H9 (cell line): ENCODE measurements at regions not wholly inside any gene's neighbourhood (a gene's known extent, or its start where the extent isn't known, plus 50 kb on each side); places are given as distances from the start of the nearest gene placed in this dataset.

ENCODE experiments used
- DNase-seq: peaks from one replicate; pipeline ENCODE4 v3.0.0-alpha.2; 2017
- H2AFZ ChIP-seq: one replicate; pipeline ENCODE4 v1.6.1; 2013; ENCODE audit warnings: mild to moderate bottlenecking, low read length, control low read depth, moderate library complexity
- H2AK5ac ChIP-seq: 2 replicates; pipeline ENCODE4 v1.6.1; 2013; ENCODE audit warnings: low read length, control low read depth, mixed read lengths; ENCODE audit not compliant: insufficient read length
- H2BK120ac ChIP-seq: one replicate; pipeline ENCODE4 v1.6.1; 2013; ENCODE audit warnings: low read depth, mild to moderate bottlenecking, low read length, control low read depth, inconsistent platforms; ENCODE audit not compliant: poor library complexity, severe bottlenecking
- H2BK12ac ChIP-seq: 2 replicates; pipeline ENCODE4 v1.6.1; 2013; ENCODE audit warnings: low read length, control low read depth, mixed read lengths, low read depth; ENCODE audit not compliant: insufficient read length
- H2BK15ac ChIP-seq: 2 replicates; pipeline ENCODE4 v1.6.1; 2013; ENCODE audit warnings: low read depth, low read length, control low read depth
- H2BK20ac ChIP-seq: one replicate; pipeline ENCODE4 v1.6.1; 2013; ENCODE audit warnings: low read depth, mild to moderate bottlenecking, low read length, control low read depth, inconsistent platforms; ENCODE audit not compliant: poor library complexity, severe bottlenecking
- H2BK5ac ChIP-seq: 2 replicates; pipeline ENCODE4 v1.6.1; 2013; ENCODE audit warnings: low read length, control low read depth, mixed read lengths; ENCODE audit not compliant: insufficient read length
- H3K14ac ChIP-seq: 2 replicates; pipeline ENCODE4 v1.6.1; 2013; ENCODE audit warnings: low read length, control low read depth; ENCODE audit not compliant: insufficient read depth
- H3K18ac ChIP-seq: 2 replicates; pipeline ENCODE4 v1.6.1; 2013; ENCODE audit warnings: low read depth, mild to moderate bottlenecking, mixed read lengths, low read length, control low read depth; ENCODE audit not compliant: insufficient read length
- H3K23ac ChIP-seq: 2 replicates; pipeline ENCODE4 v1.6.1; 2013; ENCODE audit warnings: low read length, control low read depth, mixed read lengths, low read depth; ENCODE audit not compliant: insufficient read length
- H3K23me2 ChIP-seq: 2 replicates; pipeline ENCODE4 v1.6.1; 2013; ENCODE audit warnings: low read depth, mild to moderate bottlenecking, mixed read lengths, low read length, control low read depth; ENCODE audit not compliant: insufficient read length, poor library complexity, severe bottlenecking
- H3K27ac ChIP-seq: 2 replicates; pipeline ENCODE4 v1.5.1; 2013; ENCODE audit warnings: low read length, control low read depth, mixed read lengths, low read depth; ENCODE audit not compliant: insufficient read length
- H3K27me3 ChIP-seq: 2 replicates; pipeline ENCODE4 v1.6.1; 2013; ENCODE audit warnings: low read length, control low read depth, inconsistent platforms; ENCODE audit not compliant: insufficient read depth
- H3K4ac ChIP-seq: 2 replicates; pipeline ENCODE4 v1.6.1; 2013; ENCODE audit warnings: low read depth, mild to moderate bottlenecking, control low read depth, inconsistent platforms, low read length, moderate library complexity
- H3K4me1 ChIP-seq: 2 replicates; pipeline ENCODE4 v1.6.1; 2013; ENCODE audit warnings: low read length, control low read depth, inconsistent platforms; ENCODE audit not compliant: insufficient read depth
- H3K4me2 ChIP-seq: 2 replicates; pipeline ENCODE4 v1.6.1; 2013; ENCODE audit warnings: low read length, control low read depth, mixed read lengths; ENCODE audit not compliant: insufficient read length, insufficient read depth
- H3K56ac ChIP-seq: 2 replicates; pipeline ENCODE4 v1.6.1; 2013; ENCODE audit warnings: low read depth, mild to moderate bottlenecking, mixed read lengths, low read length, control low read depth; ENCODE audit not compliant: insufficient read length
- H3K79me1 ChIP-seq: 2 replicates; pipeline ENCODE4 v1.6.1; 2013; ENCODE audit warnings: low read depth, mild to moderate bottlenecking, moderate library complexity, low read length, control low read depth, inconsistent platforms; ENCODE audit not compliant: insufficient read depth, poor library complexity, severe bottlenecking
- H3K79me2 ChIP-seq: 2 replicates; pipeline ENCODE4 v1.6.1; 2013; ENCODE audit warnings: low read length, control low read depth, inconsistent platforms; ENCODE audit not compliant: insufficient read depth
- H3K9ac ChIP-seq: 2 replicates; pipeline ENCODE4 v1.6.1; 2013; ENCODE audit warnings: low read length, control low read depth, mixed read lengths; ENCODE audit not compliant: insufficient read length; ENCODE audit errors: extremely low read depth
- H3K9me3 ChIP-seq: one replicate; pipeline ENCODE4 v1.6.1; 2013; ENCODE audit warnings: low read depth, low read length, inconsistent platforms; ENCODE audit not compliant: control insufficient read depth
- H3T11ph ChIP-seq: one replicate; pipeline ENCODE4 v1.6.1; 2013; ENCODE audit warnings: mild to moderate bottlenecking, low read length, control low read depth, inconsistent platforms
- H4K20me1 ChIP-seq: one replicate; pipeline ENCODE4 v1.6.1; 2013; ENCODE audit not compliant: control insufficient read depth, insufficient read length, insufficient read depth
- H4K5ac ChIP-seq: 2 replicates; pipeline ENCODE4 v1.6.1; 2013; ENCODE audit warnings: low read depth, mild to moderate bottlenecking, mixed read lengths, low read length, control low read depth; ENCODE audit not compliant: insufficient read length
- H4K8ac ChIP-seq: replicated peaks from 2 replicates; pipeline ENCODE4 v1.6.1; 2013; ENCODE audit warnings: low read length, control low read depth, mixed read lengths, low read depth; ENCODE audit not compliant: insufficient read length
- H4K91ac ChIP-seq: 2 replicates; pipeline ENCODE4 v1.6.1; 2013; ENCODE audit warnings: low read depth, mild to moderate bottlenecking, moderate library complexity, mixed read lengths, low read length, control low read depth; ENCODE audit not compliant: insufficient read length
- H3K27ac Mint-ChIP-seq, 3 experiments: 2 replicates in 2 of 3; 3 replicates in 1 of 3; pipeline ENCODE4 v1.8.0; 2020 to 2021; ENCODE audit warnings: mixed read lengths in 3 of 3, mild to moderate bottlenecking in 1 of 3, moderate library complexity in 1 of 3
- H3K27me3 Mint-ChIP-seq: 2 replicates; pipeline ENCODE4 v1.8.0; 2021; ENCODE audit warnings: low read depth, mild to moderate bottlenecking, moderate library complexity, mixed read lengths
- H3K36me3 Mint-ChIP-seq, 3 experiments: 2 replicates in 2 of 3; 3 replicates in 1 of 3; pipeline ENCODE4 v1.8.0; 2020 to 2021; ENCODE audit warnings: low read depth in 3 of 3, mixed read lengths in 3 of 3; ENCODE audit not compliant: insufficient read depth in 1 of 3
- H3K4me1 Mint-ChIP-seq, 2 experiments: 2 replicates each; pipeline ENCODE4 v1.8.0; 2020; ENCODE audit warnings: mixed read lengths in 2 of 2
- H3K4me3 Mint-ChIP-seq, 2 experiments: 2 replicates in 1 of 2; 3 replicates in 1 of 2; pipeline ENCODE4 v1.8.0; 2020 to 2021; ENCODE audit warnings: mild to moderate bottlenecking in 2 of 2, mixed read lengths in 2 of 2, moderate library complexity in 1 of 2
- H3K9me3 Mint-ChIP-seq, 2 experiments: 2 replicates in 1 of 2; 3 replicates in 1 of 2; pipeline ENCODE4 v1.8.0; 2020; ENCODE audit warnings: mild to moderate bottlenecking in 2 of 2, mixed read lengths in 2 of 2, moderate library complexity in 1 of 2
- WGBS: extraction: QIAGEN DNeasy Blood & Tissue Kit; methylation state at CpG from one replicate; pipeline ENCODE4 v1.1.7; 2013; ENCODE audit warnings: missing lambda C conversion rate, low lambda C conversion rate, mixed read lengths; ENCODE audit not compliant: insufficient read length; ENCODE audit errors: extremely low coverage; 5-methylcytosine and 5-hydroxymethylcytosine counted together
- TF ChIP-seq, protein P1 (sequence below): fragments of 200-600 bp; sonication (generic); conservative IDR thresholded peaks from 3 replicates; pipeline ENCODE4 v1.8.0; 2021; ENCODE audit warnings: antibody characterized with exemption, mild to moderate bottlenecking

GRCh38 chr4:1549638-1550035, 134.5 kb downstream of the FAM53A start:
- TF ChIP-seq, protein P1, sequence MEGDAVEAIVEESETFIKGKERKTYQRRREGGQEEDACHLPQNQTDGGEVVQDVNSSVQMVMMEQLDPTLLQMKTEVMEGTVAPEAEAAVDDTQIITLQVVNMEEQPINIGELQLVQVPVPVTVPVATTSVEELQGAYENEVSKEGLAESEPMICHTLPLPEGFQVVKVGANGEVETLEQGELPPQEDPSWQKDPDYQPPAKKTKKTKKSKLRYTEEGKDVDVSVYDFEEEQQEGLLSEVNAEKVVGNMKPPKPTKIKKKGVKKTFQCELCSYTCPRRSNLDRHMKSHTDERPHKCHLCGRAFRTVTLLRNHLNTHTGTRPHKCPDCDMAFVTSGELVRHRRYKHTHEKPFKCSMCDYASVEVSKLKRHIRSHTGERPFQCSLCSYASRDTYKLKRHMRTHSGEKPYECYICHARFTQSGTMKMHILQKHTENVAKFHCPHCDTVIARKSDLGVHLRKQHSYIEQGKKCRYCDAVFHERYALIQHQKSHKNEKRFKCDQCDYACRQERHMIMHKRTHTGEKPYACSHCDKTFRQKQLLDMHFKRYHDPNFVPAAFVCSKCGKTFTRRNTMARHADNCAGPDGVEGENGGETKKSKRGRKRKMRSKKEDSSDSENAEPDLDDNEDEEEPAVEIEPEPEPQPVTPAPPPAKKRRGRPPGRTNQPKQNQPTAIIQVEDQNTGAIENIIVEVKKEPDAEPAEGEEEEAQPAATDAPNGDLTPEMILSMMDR, result no peak
- no peak overlapping the region for H3K18ac ChIP-seq
- H4K20me1 ChIP-seq, result no peaks in the 10 kb centered on the region
- H3K27ac ChIP-seq, result no peak overlapping the region
- no peaks in the 10 kb centered on the region for H3K27me3 ChIP-seq
- no peak overlapping the region for H2BK120ac ChIP-seq
- no peaks in the 10 kb centered on the region for H3K9me3 ChIP-seq
- no peak overlapping the region for H2BK12ac ChIP-seq
- Mint-ChIP-seq H3K27ac (no peak overlapping the region), H3K4me1 (peaks cover 2 to 6% of the 10 kb centered on the region in 2 experiments; a peak in 3 of 4 replicates), H3K9me3 (no peaks in the 10 kb centered on the region), H3K27me3 (peaks cover 18% of the 10 kb centered on the region), H3K36me3 (no peaks in the 10 kb centered on the region), H3K4me3 (no peak overlapping the region)
- no peak for DNase-seq
- H2BK20ac ChIP-seq, result no peak overlapping the region
- no peak overlapping the region for H2AK5ac ChIP-seq
- no peak overlapping the region for H3K14ac ChIP-seq
- no peaks in the 10 kb centered on the region for H3K79me2 ChIP-seq
- no CpG with 5 or more reads among the region's 11 CpGs for WGBS
- H3K9ac ChIP-seq, result no peak overlapping the region
- H4K91ac ChIP-seq, result no peak overlapping the region
- H4K8ac ChIP-seq, result no peak overlapping the region
- H2AFZ ChIP-seq, result no peak overlapping the region
- no peak overlapping the region for H3K4me2 ChIP-seq
- H3K4ac ChIP-seq, result no peak overlapping the region
- no peaks in the 10 kb centered on the region for H3K4me1 ChIP-seq
- no peaks in the 10 kb centered on the region for H3K23me2 ChIP-seq
- no peak overlapping the region for H4K5ac ChIP-seq
- H2BK5ac ChIP-seq, result no peak overlapping the region
- no peak overlapping the region for H2BK15ac ChIP-seq
- H3T11ph ChIP-seq, result no peak overlapping the region
- no peak overlapping the region for H3K56ac ChIP-seq
- H3K79me1 ChIP-seq, result no peaks in the 10 kb centered on the region
- H3K23ac ChIP-seq, result no peak overlapping the region
